AG04450 (cell line): ENCODE measurements at regions not wholly inside any gene's neighbourhood (a gene's known extent, or its start where the extent isn't known, plus 50 kb on each side); places are given as distances from the start of the nearest gene placed in this dataset.

Experiments
- CTCF ChIA-PET: fragments of 300-600, 350-600 bp; formaldehyde crosslinking; extraction: SDS; loops from one replicate; lab custom pipeline; 2022; ENCODE audit warnings: antibody characterized with exemption, inconsistent platforms; lab: Charles Lee
- POLR2A ChIA-PET: fragments of 350-600 bp; formaldehyde crosslinking; extraction: SDS; loops from one replicate; lab custom pipeline; 2021; ENCODE audit warnings: antibody characterized with exemption, inconsistent platforms; lab: Yijun Ruan, JAX
- DNase-seq: peaks from one replicate; pipeline ENCODE4 v3.0.0-alpha.2; 2011; ENCODE audit warnings: low read depth, low spot score
- H3K27ac ChIP-seq: one replicate; pipeline ENCODE4 v1.5.1; 2012; ENCODE audit warnings: low read depth, low read length, control low read depth
- H3K27me3 ChIP-seq: one replicate; pipeline ENCODE4 v1.6.0; 2012; ENCODE audit warnings: low read length; ENCODE audit not compliant: control insufficient read depth, insufficient read depth
- H3K4me3 ChIP-seq: 2 replicates; pipeline ENCODE4 v1.5.1; 2011; ENCODE audit warnings: mild to moderate bottlenecking, low read depth, low read length, control low read depth
- H3K9me3 ChIP-seq: 2 replicates; pipeline ENCODE4 v1.5.1; 2012; ENCODE audit warnings: low read length; ENCODE audit not compliant: control insufficient read depth, insufficient read depth
- TF ChIP-seq, protein P1 (sequence below): IDR thresholded peaks from 2 replicates; pipeline ENCODE4 v1.5.1; 2011; ENCODE audit warnings: low read depth, low read length, control low read depth, inconsistent platforms

DNA sequence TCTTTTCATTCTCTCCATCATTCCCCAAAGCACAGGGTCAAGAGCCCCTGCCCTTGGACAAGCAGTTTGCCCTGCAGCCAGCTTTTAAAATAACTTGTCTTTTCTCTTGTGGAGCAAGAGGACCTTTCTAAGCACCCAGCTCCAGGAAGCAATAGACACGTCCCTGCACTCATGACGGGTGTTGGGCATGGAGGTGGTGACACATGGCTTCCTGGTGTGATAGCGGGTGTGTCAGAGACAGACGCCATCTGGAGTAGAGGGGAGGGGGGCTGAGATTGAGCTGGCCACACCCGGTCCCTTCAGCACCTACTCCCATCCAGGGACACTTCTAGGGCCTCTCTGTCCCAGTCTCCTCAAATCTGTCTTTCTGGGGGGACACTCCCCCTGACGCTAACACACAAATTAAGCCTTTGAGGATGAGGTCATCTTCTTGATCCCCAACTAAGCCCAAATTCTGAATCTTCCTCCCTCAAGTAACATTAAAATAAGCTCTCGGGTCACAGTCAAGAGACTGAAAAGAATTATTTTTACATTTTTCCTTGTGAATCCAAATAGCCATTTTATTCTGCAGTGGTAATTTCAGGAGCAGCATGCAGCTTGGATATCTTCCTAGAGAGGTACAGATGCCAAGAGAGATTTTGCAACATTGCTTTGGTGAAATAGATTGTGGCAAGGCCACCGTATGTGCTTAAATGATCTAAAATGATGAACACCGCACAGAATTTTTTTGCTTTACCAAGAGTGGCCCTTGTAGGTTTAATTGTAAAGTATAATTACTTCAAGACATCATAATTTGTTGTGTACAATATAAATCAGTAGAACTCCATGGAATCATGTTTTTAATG lies 216.6 kb upstream of the IRX3 start:
- Histone ChIP-seq H3K27me3 (peaks cover 3% of the 10 kb centered on the region), H3K9me3 (no peaks in the 10 kb centered on the region; the same call in 1 of the 2 replicates), H3K4me3 (no peak overlapping the region), H3K27ac (no peak overlapping the region)
- ChIA-PET CTCF (no interaction called here), POLR2A (no interaction called here)
- no peak for DNase-seq
- TF ChIP-seq, protein P1, sequence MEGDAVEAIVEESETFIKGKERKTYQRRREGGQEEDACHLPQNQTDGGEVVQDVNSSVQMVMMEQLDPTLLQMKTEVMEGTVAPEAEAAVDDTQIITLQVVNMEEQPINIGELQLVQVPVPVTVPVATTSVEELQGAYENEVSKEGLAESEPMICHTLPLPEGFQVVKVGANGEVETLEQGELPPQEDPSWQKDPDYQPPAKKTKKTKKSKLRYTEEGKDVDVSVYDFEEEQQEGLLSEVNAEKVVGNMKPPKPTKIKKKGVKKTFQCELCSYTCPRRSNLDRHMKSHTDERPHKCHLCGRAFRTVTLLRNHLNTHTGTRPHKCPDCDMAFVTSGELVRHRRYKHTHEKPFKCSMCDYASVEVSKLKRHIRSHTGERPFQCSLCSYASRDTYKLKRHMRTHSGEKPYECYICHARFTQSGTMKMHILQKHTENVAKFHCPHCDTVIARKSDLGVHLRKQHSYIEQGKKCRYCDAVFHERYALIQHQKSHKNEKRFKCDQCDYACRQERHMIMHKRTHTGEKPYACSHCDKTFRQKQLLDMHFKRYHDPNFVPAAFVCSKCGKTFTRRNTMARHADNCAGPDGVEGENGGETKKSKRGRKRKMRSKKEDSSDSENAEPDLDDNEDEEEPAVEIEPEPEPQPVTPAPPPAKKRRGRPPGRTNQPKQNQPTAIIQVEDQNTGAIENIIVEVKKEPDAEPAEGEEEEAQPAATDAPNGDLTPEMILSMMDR, result no peak

GRCh38 chr16:54501797-54502196 lies 215.2 kb upstream of the IRX3 start:
- TF ChIP-seq, protein P1, result no peak
- no peak for DNase-seq
- ChIA-PET POLR2A (no interaction called here), CTCF (no interaction called here)
- Histone ChIP-seq H3K4me3 (no peak overlapping the region), H3K9me3 (no peaks in the 10 kb centered on the region; the same call in 1 of the 2 replicates), H3K27me3 (peaks cover 3% of the 10 kb centered on the region), H3K27ac (no peak overlapping the region)

GRCh38 chr16:54493594-54493993 lies 207.0 kb upstream of the IRX3 start:
- TF ChIP-seq, protein P1, result no peak
- DNase-seq, result no peak
- no peaks in the 10 kb centered on the region for H3K27me3 ChIP-seq
- H3K4me3 ChIP-seq, result no peak overlapping the region
- H3K9me3 ChIP-seq, result no peaks in the 10 kb centered on the region; the same call in 1 of the 2 replicates
- POLR2A ChIA-PET, result no interaction called here
- no peak overlapping the region for H3K27ac ChIP-seq
- CTCF ChIA-PET, result no interaction called here

GRCh38 chr16:54493061-54493460 lies 206.5 kb upstream of the IRX3 start:
- Histone ChIP-seq H3K27me3 (no peaks in the 10 kb centered on the region), H3K9me3 (no peaks in the 10 kb centered on the region), H3K4me3 (no peak overlapping the region), H3K27ac (no peak overlapping the region)
- POLR2A ChIA-PET, result no interaction called here
- TF ChIP-seq, protein P1, result no peak
- CTCF ChIA-PET, result no interaction called here
- no peak for DNase-seq

GRCh38 chr16:54490112-54490488 lies 203.5 kb upstream of the IRX3 start:
- H3K27ac ChIP-seq, result no peak overlapping the region
- H3K4me3 ChIP-seq, result no peak overlapping the region
- no peaks in the 10 kb centered on the region for H3K27me3 ChIP-seq
- DNase-seq, result no peak
- CTCF ChIA-PET, result no interaction called here
- TF ChIP-seq, protein P1, result no peak
- H3K9me3 ChIP-seq, result no peaks in the 10 kb centered on the region
- POLR2A ChIA-PET, result no interaction called here
